SK-N-MC (cell line): ENCODE measurements at regions not wholly inside any gene's neighbourhood (a gene's known extent, or its start where the extent isn't known, plus 50 kb on each side); places are given as distances from the start of the nearest gene placed in this dataset.

Source experiments
- DNase-seq: peaks from one replicate; pipeline ENCODE4 v3.0.0-alpha.2; 2011; ENCODE audit warnings: low read depth, low spot score
- H3K27ac ChIP-seq: fragments of 200-600 bp; sonication (generic); 2 replicates; pipeline ENCODE4 v1.5.1; 2016; ENCODE audit warnings: mixed run types
- H3K36me3 ChIP-seq: fragments of 200-600 bp; sonication (generic); 2 replicates; pipeline ENCODE4 v1.6.1; 2017; ENCODE audit warnings: antibody characterized with exemption, low read length, mixed read lengths; ENCODE audit not compliant: insufficient read depth
- H3K4me3 ChIP-seq: fragments of 200-600 bp; sonication (generic); 2 replicates; pipeline ENCODE4 v1.5.1; 2016
- H3K9ac ChIP-seq: fragments of 200-600 bp; sonication (generic); 2 replicates; pipeline ENCODE4 v1.8.0; 2017; ENCODE audit warnings: mixed run types, mixed read lengths; ENCODE audit not compliant: insufficient read length
- H3K9me3 ChIP-seq: fragments of 200-600 bp; sonication (generic); 2 replicates; pipeline ENCODE4 v1.6.1; 2017; ENCODE audit warnings: low read depth, mild to moderate bottlenecking, antibody characterized with exemption, low read length, moderate library complexity, mixed read lengths
- EZH2 ChIP-seq: fragments of 200-600 bp; sonication (generic); IDR thresholded peaks from one replicate; pipeline ENCODE4 v1.6.1; 2017; ENCODE audit warnings: antibody characterized with exemption
- FOXP2 ChIP-seq: optimal IDR thresholded peaks from 2 replicates; pipeline ENCODE3; 2011; ENCODE audit warnings: mild to moderate bottlenecking, moderate library complexity; ENCODE audit not compliant: insufficient read depth; ENCODE audit errors: extremely low read length, control extremely low read depth
- POLR2AphosphoS5 ChIP-seq: IDR thresholded peaks from 2 replicates; pipeline ENCODE4 v1.6.1; 2012; ENCODE audit warnings: mild to moderate bottlenecking, low read depth, low read length, borderline replicate concordance

- Histone ChIP-seq H3K4me3 (no peak overlapping the region), H3K9me3 (no peaks in the 10 kb centered on the region), H3K27ac (no peak overlapping the region), H3K36me3 (no peaks in the 10 kb centered on the region), H3K9ac (no peak overlapping the region)
- DNase-seq: no peak
- no peak for TF ChIP-seq EZH2
- no peak for TF ChIP-seq POLR2AphosphoS5
- TF ChIP-seq FOXP2: no peak
These were observed 169.2 kb downstream of the HGF start for GRCh38 chr7:81600608-81601007.

- no peak overlapping the region for H3K27ac ChIP-seq
- H3K9me3 ChIP-seq: no peaks in the 10 kb centered on the region
- H3K4me3 ChIP-seq: no peak overlapping the region
- DNase-seq: no peak
- no peak overlapping the region for H3K9ac ChIP-seq
- TF ChIP-seq FOXP2 (no peak), EZH2 (no peak), POLR2AphosphoS5 (no peak)
- H3K36me3 ChIP-seq: no peaks in the 10 kb centered on the region
These were observed 170.9 kb downstream of the HGF start for GRCh38 chr7:81598951-81599350.

- Histone ChIP-seq H3K9me3 (no peaks in the 10 kb centered on the region), H3K36me3 (no peaks in the 10 kb centered on the region), H3K9ac (no peak overlapping the region), H3K27ac (no peak overlapping the region), H3K4me3 (no peak overlapping the region)
- no peak for DNase-seq
- TF ChIP-seq EZH2 (no peak), POLR2AphosphoS5 (no peak)
These were observed 175.1 kb downstream of the HGF start for GRCh38 chr7:81594767-81595166.

- no peak overlapping the region for H3K27ac ChIP-seq
- no peak for TF ChIP-seq EZH2
- no peak for TF ChIP-seq FOXP2
- TF ChIP-seq POLR2AphosphoS5: no peak
- H3K9ac ChIP-seq: no peak overlapping the region
- H3K9me3 ChIP-seq: no peaks in the 10 kb centered on the region
- no peaks in the 10 kb centered on the region for H3K36me3 ChIP-seq
- no peak for DNase-seq
- H3K4me3 ChIP-seq: no peak overlapping the region
These were observed 179.7 kb downstream of the HGF start for GRCh38 chr7:81590131-81590530.

- DNase-seq: no peak
- TF ChIP-seq FOXP2 (no peak), EZH2 (no peak), POLR2AphosphoS5 (no peak)
- Histone ChIP-seq H3K36me3 (no peaks in the 10 kb centered on the region), H3K4me3 (no peak overlapping the region), H3K9ac (no peak overlapping the region), H3K27ac (no peak overlapping the region), H3K9me3 (no peaks in the 10 kb centered on the region)
These were observed 185.2 kb downstream of the HGF start for GRCh38 chr7:81584667-81585066.

GRCh38 chr7:81583882-81584533 is 185.8 kb downstream of the HGF start:
- Histone ChIP-seq H3K9me3 (no peaks in the 10 kb centered on the region), H3K4me3 (no peak overlapping the region), H3K36me3 (no peaks in the 10 kb centered on the region), H3K9ac (no peak overlapping the region), H3K27ac (no peak overlapping the region)
- no peak for DNase-seq
- TF ChIP-seq POLR2AphosphoS5 (no peak), FOXP2 (no peak), EZH2 (no peak)

GRCh38 chr7:81583090-81583489 is 186.8 kb downstream of the HGF start:
- Histone ChIP-seq H3K27ac (no peak overlapping the region), H3K36me3 (no peaks in the 10 kb centered on the region), H3K4me3 (no peak overlapping the region), H3K9me3 (no peaks in the 10 kb centered on the region), H3K9ac (no peak overlapping the region)
- no peak for DNase-seq
- TF ChIP-seq EZH2 (no peak), FOXP2 (no peak), POLR2AphosphoS5 (no peak)

GRCh38 chr7:81577642-81578340 is 192.1 kb downstream of the HGF start:
- H3K27ac ChIP-seq: no peak overlapping the region
- no peak for TF ChIP-seq POLR2AphosphoS5
- TF ChIP-seq EZH2: no peak
- TF ChIP-seq FOXP2: no peak
- H3K9ac ChIP-seq: no peak overlapping the region
- H3K9me3 ChIP-seq: no peaks in the 10 kb centered on the region
- H3K4me3 ChIP-seq: no peak overlapping the region
- DNase-seq: no peak
- no peaks in the 10 kb centered on the region for H3K36me3 ChIP-seq
